Limb (tissue), 2 donors: ENCODE measurements at regions not wholly inside any gene's neighbourhood (a gene's known extent, or its start where the extent isn't known, plus 50 kb on each side); places are given as distances from the start of the nearest gene placed in this dataset.
A peak's percentile ranks its signal among the peaks of the same experiment; 100 is the strongest.

Source experiments
- DNase-seq, 2 donors: peaks; one replicate each; pipeline ENCODE4 v3.0.0-alpha.2; 2016; ENCODE audit errors: extremely low spot score in 2 of 2

- DNase-seq: no peak
Measured at GRCh38 chr13:80284290-80284689, 56.6 kb downstream of the SPRY2 start.

DNA sequence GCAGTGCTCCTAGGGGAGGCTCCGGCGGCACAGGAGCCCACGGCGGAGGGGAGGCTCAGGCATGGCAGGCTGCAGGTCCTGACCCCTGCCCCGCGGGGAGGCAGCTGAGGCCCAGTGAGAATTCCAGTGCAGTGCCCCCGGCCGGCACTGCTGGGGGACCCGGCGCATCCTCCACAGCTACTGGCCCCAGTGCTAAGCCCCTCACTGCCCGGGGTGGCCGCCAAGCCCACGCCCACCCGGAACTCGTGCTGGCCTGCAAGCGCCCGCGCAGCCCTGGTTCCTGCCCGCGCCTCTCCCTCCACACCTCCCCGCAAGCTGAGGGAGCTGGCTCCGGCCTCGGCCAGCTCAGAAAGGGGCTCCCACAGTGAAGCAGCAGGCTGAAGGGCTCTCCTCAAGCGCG is 62.2 kb downstream of the SPRY2 start:
- DNase-seq: no peak

- no peak for DNase-seq
Measured at GRCh38 chr13:80276371-80277289, 64.3 kb downstream of the SPRY2 start.

DNA sequence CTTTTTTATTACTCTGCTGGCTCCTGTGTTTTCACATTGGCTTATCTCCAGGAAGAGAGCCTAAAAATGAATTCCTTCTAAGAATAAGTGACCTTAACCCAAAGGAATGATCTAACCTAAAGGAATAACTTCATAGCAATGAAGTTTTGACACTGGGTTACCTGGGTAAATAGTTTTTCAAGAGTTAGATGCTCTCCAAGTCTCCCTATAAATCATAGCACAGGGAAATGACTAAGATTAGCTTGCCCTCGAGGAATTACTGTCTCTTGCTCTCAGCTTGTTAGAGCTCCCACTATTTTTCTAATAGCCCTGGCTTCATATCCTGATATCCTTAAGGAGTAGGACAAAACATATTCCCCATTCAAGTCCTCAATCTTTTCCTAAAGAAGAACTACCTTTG is 66.3 kb downstream of the SPRY2 start:
- DNase-seq: no peak

GRCh38 chr13:80273718-80274117 is 67.2 kb downstream of the SPRY2 start:
- no peak for DNase-seq

DNA sequence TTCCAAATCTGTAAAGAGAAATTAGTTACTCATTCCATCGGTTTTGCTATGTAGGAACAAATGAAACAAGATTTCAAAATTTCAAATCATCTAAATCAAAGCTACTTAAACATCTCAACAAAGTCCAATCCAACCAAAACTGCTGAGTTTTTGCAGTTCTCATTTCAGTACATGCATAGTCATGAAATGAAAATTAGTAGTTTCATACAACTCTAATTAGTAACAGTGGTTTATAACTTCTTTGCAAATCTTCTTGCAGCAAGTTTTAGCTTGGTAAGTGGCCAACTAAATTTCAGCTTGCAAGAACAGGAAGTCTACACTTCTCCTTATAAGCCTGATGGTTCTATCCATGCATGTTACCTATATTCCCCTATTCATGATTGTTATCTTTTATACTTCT is 75.6 kb downstream of the SPRY2 start:
- DNase-seq: no peak

GRCh38 chr13:80263745-80264513 is 77.0 kb downstream of the SPRY2 start:
- no peak for DNase-seq

DNA sequence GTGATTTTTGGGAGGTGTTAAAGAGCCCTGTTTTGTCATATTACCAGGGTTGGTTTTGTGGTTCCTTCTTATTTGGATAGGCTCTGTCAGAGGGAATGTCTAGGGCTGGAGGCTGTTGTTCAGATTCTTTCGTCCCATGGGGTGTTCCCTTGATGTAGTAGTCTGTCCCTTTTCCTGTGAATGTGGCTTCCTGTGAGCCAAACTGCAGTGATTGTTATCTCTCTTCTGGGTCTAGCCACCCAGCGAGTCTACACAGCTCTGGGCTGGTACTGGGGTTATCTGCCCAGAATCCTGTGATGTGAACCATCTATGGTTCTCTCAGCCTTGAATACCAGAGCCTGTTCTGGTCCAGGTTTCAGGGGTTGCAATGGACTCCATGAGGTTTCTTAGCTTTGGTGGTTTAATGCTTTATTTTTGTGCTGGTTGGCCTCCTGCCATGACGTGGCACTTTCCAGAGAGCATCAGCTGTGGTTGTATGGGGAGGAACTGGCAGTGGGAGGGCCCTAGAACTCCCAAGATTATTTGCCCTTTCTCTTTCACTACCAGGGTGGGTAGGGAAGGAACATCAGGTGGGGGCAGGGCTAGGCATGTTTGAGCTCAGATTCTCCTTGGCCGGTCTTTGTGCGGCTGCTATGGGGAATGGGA is 78.8 kb downstream of the SPRY2 start:
- no peak for DNase-seq

DNA sequence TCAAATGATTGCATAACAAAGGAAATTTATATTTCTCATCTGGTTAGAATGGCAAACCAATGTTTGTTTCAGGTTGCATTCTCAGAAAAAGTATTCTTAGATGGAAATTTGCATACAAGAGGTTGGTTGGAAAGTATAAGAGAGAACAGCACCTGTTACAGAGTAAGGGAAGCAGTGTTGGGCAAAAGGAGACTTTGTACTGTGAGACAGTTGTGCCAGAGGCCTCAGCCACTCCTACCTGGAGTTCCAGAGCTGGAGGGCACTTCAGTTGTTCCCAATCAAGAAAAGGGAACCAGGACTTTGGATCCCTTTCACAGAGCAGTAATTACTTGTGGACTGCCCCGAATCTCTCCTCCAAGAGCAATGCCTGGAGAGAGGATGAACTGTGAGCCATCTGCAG is 81.8 kb downstream of the SPRY2 start:
- no peak for DNase-seq

DNA sequence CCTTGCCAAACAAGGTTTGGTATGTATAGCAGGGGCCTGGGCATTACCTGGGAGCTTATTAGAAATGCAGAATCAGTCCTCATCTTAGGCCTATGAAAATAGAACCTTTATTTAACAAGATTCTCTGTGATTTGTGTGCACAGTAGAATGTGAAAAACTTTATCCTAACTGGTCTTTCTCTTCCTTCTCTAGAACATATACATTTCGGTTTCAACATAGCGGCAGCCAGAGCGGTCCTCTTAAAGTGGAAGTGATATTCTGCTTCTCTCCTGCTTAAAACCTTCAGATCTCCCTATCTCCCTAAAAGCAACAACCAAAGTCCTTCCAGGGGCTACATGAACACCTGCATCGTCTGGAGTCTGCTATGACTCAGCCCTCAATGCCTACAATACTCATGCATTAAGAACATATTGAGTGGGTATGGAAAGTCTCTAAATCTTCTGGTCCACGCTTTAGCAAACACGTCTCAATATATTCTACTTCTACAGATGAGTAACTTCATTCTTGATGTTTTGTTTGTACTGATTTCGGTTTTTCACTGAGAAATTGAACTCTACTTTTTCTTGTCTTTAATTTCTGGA is 84.5 kb downstream of the SPRY2 start:
- DNase-seq: no peak

DNA sequence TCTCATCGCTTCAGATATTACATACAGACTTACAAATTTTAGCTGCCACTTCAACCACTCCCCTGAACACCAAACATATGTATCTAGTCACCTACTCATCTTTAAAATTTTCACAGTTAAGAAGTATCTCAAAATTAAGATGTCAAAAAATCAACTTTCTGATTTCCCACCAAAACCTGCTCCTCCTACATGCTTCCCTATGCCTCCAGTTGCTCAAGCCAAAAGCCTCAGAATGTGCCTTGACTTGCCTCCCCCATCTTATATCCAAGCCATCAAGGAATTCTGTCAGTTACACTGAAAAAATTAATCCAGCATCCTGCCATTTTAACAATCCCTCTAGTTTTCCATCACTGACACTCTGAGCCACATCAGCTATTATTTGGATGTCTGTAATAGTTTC is 85.0 kb downstream of the SPRY2 start:
- DNase-seq: no peak

GRCh38 chr13:80251403-80251802 is 89.5 kb downstream of the SPRY2 start:
- peak in 1 of 2 donors; percentile 19 for DNase-seq

DNA sequence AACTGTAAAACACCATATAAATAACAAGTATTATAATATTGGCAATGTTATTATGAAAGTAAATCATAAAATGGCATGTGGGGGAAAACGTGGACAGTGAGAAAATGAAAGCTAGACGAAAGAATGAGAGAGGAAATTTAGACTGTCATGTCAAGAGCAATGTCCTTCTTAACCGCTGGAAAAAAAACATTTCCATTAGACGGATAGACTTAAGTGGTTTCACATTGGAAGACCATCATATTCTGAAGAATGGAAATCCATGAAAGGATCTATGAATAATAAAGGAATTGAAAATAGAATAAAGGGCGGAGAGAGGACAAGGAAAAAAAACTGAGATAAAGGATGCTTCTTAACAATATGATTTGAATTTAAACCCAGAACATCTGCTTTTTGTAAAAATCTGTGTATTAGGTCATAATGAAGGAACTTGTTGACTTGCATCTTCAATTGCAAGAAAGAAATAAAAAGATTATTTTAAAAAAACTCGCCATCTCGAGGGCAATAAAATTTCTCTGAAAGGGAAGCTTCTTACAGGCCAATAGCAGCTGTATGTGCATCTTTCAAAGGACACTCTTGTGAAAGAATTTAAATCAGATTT is 90.6 kb downstream of the SPRY2 start:
- peak in 1 of 2 donors; percentile 28 for DNase-seq

DNA sequence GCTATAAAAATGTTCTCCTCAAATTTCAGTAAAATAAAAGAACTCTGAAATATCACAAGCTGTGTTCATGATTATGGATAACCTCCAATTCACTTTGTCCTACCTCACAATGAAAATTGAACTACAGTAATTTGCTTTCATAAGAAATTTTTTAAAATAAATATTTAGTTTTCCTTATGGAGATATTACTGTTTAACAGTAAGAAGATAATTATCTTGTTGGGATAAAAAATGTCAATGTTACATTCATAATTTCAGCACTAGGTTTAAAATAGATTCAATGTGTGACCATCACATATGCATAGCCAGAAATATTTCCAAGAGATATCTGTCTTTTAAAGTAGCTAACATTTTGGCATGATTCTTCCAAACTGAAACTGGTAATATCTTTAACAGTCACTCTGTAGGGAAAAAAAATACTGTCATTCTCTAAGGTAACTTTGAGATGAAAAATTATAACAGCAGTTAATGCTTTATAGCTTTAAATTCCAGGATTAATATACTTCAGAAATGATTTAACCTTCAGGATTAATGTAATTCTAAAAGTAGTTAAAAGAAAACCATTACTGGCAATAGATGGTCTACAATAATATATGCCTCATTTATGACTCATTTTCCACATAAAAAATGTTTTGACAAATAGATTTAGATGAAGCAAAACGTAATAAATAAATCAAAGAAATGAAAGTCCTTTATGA is 91.3 kb downstream of the SPRY2 start:
- peak in 1 of 2 donors; percentile 25 for DNase-seq

- DNase-seq: no peak
Measured at GRCh38 chr13:80245162-80245733, 95.7 kb downstream of the SPRY2 start.

GRCh38 chr13:80244574-80244973 is 96.4 kb downstream of the SPRY2 start:
- DNase-seq: no peak

DNA sequence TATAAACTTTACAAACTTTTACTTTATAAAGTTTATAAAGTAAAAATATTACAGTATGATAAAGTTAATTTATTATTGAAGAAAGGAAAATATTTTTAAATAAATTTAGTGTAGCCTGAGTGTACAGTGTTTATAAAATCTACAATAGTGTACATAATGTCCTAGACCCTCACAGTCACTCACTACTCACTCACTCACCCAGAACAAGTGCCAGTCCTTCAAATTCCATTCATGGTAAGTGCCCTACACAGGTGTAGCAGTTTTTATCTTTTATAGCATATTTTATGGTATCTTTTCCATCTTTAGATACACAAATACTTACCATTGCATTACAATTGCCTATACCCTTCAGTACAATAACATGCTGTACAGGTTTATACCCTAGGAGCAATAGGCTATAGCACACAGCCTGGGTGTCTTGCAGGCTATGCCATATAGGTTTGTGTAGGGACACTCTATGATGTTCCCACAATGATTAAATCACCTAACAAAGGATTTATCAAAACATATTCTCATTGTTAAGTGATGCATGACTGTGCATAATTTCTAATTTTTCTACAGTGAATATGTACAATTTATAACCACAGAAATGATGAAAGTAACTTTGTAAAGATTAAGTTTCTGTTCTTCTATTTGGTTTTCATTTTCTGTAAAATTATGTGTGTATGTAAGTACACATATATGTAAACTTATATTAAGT is 98.0 kb downstream of the SPRY2 start:
- DNase-seq: no peak

- no peak for DNase-seq
Measured at GRCh38 chr13:80239571-80240255, 101.2 kb downstream of the SPRY2 start.

- no peak for DNase-seq
Measured at GRCh38 chr13:80239116-80239515, 101.8 kb downstream of the SPRY2 start.
